CD8-positive, alpha-beta memory T cell (primary cell): ENCODE measurements at regions not wholly inside any gene's neighbourhood (a gene's known extent, or its start where the extent isn't known, plus 50 kb on each side); places are given as distances from the start of the nearest gene placed in this dataset.

ENCODE experiments used
- CTCF ChIA-PET: fragments of 350-600 bp; sonication (Branson Sonifier 250); formaldehyde crosslinking; loops from one replicate; lab custom pipeline; 2021; ENCODE audit warnings: antibody characterized with exemption; lab: Charles Lee
- POLR2A ChIA-PET: fragments of 350-600 bp; sonication (Branson Sonifier 250); formaldehyde crosslinking; loops from one replicate; lab custom pipeline; 2021; ENCODE audit warnings: antibody characterized with exemption; lab: Charles Lee
- DNase-seq, 5 donors: peaks; one replicate each; pipeline versions ENCODE4 v3.0.0 to v3.0.0-alpha.2; 2020 to 2022; ENCODE audit warnings: mixed read lengths in 1 of 5
- H3K27ac ChIP-seq: one replicate; pipeline ENCODE4 v1.7.0; 2013; ENCODE audit warnings: low read depth, mild to moderate bottlenecking, low read length, moderate library complexity
- H3K27me3 ChIP-seq: 2 replicates; pipeline ENCODE4 v1.7.0; 2013; ENCODE audit warnings: low read length, mild to moderate bottlenecking; ENCODE audit not compliant: insufficient read depth, poor library complexity, severe bottlenecking
- H3K36me3 ChIP-seq: 2 replicates; pipeline ENCODE4 v1.7.0; 2013; ENCODE audit warnings: mild to moderate bottlenecking, low read length, moderate library complexity; ENCODE audit not compliant: insufficient read depth
- H3K4me1 ChIP-seq: 2 replicates; pipeline ENCODE4 v1.7.0; 2013; ENCODE audit warnings: mild to moderate bottlenecking, low read length, moderate library complexity; ENCODE audit not compliant: insufficient read depth
- H3K4me3 ChIP-seq: 2 replicates; pipeline ENCODE4 v1.7.0; 2013; ENCODE audit warnings: mild to moderate bottlenecking, low read length
- H3K9me3 ChIP-seq: 2 replicates; pipeline ENCODE4 v1.7.0; 2013; ENCODE audit warnings: mild to moderate bottlenecking, low read length
- H3K27ac Mint-ChIP-seq, 8 donors: one replicate each; pipeline ENCODE4 v1.8.0; 2020 to 2021; ENCODE audit warnings: mixed read lengths in 8 of 8, mild to moderate bottlenecking in 6 of 8, inconsistent platforms in 3 of 8, moderate library complexity in 3 of 8
- H3K27me3 Mint-ChIP-seq, 2 donors: one replicate each; pipeline ENCODE4 v1.8.0; 2020 to 2021; ENCODE audit warnings: mixed read lengths in 2 of 2, mild to moderate bottlenecking in 1 of 2, moderate library complexity in 1 of 2
- H3K36me3 Mint-ChIP-seq, 3 donors: one replicate each; pipeline ENCODE4 v1.8.0; 2020 to 2021; ENCODE audit warnings: mixed read lengths in 3 of 3, inconsistent platforms in 1 of 3, mild to moderate bottlenecking in 1 of 3
- H3K4me1 Mint-ChIP-seq, 3 donors: one replicate each; pipeline ENCODE4 v1.8.0; 2020 to 2021; ENCODE audit warnings: mixed read lengths in 3 of 3, inconsistent platforms in 1 of 3, mild to moderate bottlenecking in 1 of 3
- H3K4me3 Mint-ChIP-seq, 7 donors: one replicate each; pipeline ENCODE4 v1.8.0; 2020 to 2021; ENCODE audit warnings: mixed read lengths in 7 of 7, mild to moderate bottlenecking in 6 of 7, moderate library complexity in 4 of 7, inconsistent platforms in 2 of 7
- H3K9me3 Mint-ChIP-seq, 5 donors: one replicate each; pipeline ENCODE4 v1.8.0; 2020 to 2022; ENCODE audit warnings: mixed read lengths in 5 of 5, mild to moderate bottlenecking in 3 of 5, moderate library complexity in 2 of 5, inconsistent platforms in 1 of 5

DNA sequence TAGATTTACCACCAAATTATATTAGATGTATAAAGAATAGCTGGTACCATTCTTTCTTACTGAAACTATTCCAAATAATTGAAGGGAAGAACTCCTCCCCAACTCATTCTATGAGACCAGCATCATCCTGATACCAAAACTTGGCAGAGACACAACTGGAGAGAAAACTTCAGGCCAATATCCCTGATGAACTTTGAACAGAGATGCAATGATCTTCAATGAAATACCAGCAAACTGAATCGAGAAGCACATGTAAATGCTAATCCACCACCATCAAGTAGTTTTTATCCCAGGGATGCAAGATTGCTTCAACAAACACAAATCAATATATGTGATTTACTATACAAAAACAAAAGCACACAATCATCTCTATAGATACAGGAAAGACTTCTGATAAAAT lies 329.8 kb downstream of the RDH14 start:
- Mint-ChIP-seq H3K4me3 (no peak overlapping the region), H3K9me3 (peaks cover 0 to 6% (median 2%) of the 10 kb centered on the region in 5 donors), H3K27me3 (no peaks in the 10 kb centered on the region), H3K36me3 (no peaks in the 10 kb centered on the region), H3K27ac (no peak overlapping the region), H3K4me1 (no peaks in the 10 kb centered on the region)
- ChIA-PET POLR2A (no interaction called here), CTCF (no interaction called here)
- no peak for DNase-seq
- no peaks in the 10 kb centered on the region for H3K9me3 ChIP-seq
- H3K4me1 ChIP-seq = no peaks in the 10 kb centered on the region
- no peaks in the 10 kb centered on the region for H3K36me3 ChIP-seq
- no peak overlapping the region for H3K4me3 ChIP-seq
- no peak overlapping the region for H3K27ac ChIP-seq
- H3K27me3 ChIP-seq = no peaks in the 10 kb centered on the region

DNA sequence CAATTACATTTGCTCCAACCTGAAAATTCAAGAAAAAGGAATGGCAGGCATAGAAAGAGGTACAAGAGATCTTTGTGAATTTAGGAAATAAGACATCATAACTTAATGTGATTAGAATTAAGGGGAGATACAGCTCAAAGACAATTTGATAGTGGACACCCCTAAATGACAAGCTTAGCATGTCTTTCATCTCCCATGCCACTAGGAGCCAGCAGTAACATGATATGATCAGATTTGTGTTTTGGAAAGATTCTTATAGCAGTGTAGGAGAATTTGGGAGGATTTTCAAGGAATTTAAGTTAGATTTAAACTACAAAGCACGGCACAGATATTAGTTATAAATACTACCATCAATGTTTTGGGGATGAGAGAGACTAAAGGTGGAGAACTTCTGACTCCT lies 340.8 kb downstream of the RDH14 start:
- Mint-ChIP-seq H3K9me3 (peaks cover 0 to 2% (median 0%) of the 10 kb centered on the region in 5 donors), H3K4me1 (no peaks in the 10 kb centered on the region), H3K27ac (no peak overlapping the region), H3K36me3 (no peaks in the 10 kb centered on the region), H3K4me3 (no peak overlapping the region), H3K27me3 (no peaks in the 10 kb centered on the region)
- ChIA-PET POLR2A (no interaction called here), CTCF (no interaction called here)
- Histone ChIP-seq H3K27ac (no peak overlapping the region), H3K4me1 (no peaks in the 10 kb centered on the region), H3K4me3 (no peak overlapping the region), H3K27me3 (no peaks in the 10 kb centered on the region), H3K36me3 (no peaks in the 10 kb centered on the region), H3K9me3 (no peaks in the 10 kb centered on the region)
- no peak for DNase-seq

DNA sequence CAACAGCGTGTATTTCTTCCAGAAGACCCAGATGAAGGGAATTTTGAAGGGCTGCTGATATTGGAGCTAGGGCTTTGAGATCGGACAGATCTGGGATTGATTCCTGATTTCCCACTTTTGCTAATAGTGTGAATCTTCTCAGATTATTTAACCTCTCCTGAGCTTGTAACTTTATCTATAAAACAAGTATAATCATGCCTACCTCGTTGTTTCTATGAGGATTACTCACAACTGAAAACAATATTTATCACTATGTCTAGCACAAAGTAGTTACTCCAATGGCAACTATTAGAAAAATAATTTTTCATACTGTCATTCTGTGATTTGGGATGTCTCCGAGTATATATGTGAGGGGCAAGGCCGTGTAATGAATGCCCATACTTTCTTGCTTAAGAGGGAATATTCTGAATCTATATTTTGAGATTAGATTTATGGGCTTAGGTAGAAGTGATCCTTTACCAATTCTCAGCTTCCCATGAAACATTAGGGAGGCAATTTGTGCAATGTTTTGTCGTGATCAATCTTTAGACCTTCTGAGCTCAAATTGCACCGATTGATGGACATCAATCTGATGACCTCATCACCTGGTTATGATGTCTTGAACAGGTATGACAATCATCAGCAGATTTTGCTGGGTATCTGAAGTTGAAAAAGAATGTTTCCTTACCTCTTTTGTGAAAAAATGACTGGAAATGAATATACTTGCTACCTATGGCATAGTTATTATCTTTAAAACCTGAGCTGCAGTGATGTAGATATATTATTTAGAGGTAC lies 339.9 kb downstream of the KCNS3 start:
- Histone ChIP-seq H3K4me1 (no peaks in the 10 kb centered on the region), H3K36me3 (no peaks in the 10 kb centered on the region), H3K4me3 (no peak overlapping the region), H3K27me3 (no peaks in the 10 kb centered on the region), H3K9me3 (no peaks in the 10 kb centered on the region), H3K27ac (no peak overlapping the region)
- no peak for DNase-seq
- ChIA-PET POLR2A (no interaction called here), CTCF (no interaction called here)
- no peak overlapping the region for H3K4me3 Mint-ChIP-seq
- no peaks in the 10 kb centered on the region for H3K27me3 Mint-ChIP-seq
- H3K27ac Mint-ChIP-seq = no peak overlapping the region
- H3K9me3 Mint-ChIP-seq = no peaks in the 10 kb centered on the region
- no peaks in the 10 kb centered on the region for H3K4me1 Mint-ChIP-seq
- H3K36me3 Mint-ChIP-seq = no peaks in the 10 kb centered on the region

DNA sequence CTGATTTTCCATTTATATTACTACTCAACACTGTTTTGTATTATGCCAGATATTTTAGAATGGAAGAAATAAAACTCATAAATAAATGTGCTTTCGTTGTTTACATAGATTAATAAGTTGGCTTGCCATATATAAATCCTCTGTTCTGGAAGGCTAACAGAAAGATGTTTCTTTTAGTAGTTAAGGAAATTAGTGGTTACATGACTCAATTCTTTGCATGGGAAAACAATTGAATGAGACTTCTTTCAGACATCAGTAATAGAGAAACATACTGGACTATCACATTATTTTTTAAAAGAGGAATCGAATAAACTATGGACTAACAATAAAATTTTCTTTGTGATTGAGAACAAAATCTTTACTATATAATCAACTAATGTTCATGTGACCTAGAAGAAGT lies 336.5 kb downstream of the KCNS3 start:
- DNase-seq = no peak
- Mint-ChIP-seq H3K9me3 (peaks cover 0 to 2% (median 0%) of the 10 kb centered on the region in 5 donors), H3K27me3 (no peaks in the 10 kb centered on the region), H3K27ac (no peak overlapping the region), H3K36me3 (no peaks in the 10 kb centered on the region), H3K4me1 (no peaks in the 10 kb centered on the region), H3K4me3 (no peak overlapping the region)
- Histone ChIP-seq H3K9me3 (no peaks in the 10 kb centered on the region), H3K4me3 (no peak overlapping the region), H3K4me1 (no peaks in the 10 kb centered on the region), H3K27me3 (no peaks in the 10 kb centered on the region), H3K36me3 (no peaks in the 10 kb centered on the region), H3K27ac (no peak overlapping the region)
- ChIA-PET CTCF (interaction anchor here (1.0 kb wide), 1 partner anchor 17 kb away, joined by 3 read pairs; no protein-coding TSS in a partner anchor), POLR2A (no interaction called here)

DNA sequence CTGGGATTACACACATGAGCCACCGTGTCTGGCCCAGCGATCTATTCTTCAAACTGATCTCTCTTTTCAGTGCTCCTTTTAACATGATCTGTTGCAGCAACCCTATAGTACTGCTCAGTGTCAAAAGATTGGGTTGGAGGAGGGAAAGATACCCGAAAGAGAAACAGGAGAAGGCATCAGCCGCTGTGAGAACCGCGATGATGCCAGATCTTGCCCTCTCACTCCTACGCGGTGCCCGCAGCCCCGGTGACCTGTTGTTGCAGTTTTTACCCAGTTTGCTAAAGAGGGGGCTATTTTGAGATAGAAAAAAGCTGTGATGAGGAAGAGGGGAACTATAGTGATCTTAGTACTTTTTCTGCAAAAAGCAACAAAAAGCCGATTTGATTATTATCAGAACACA lies 335.5 kb downstream of the KCNS3 start:
- DNase-seq = no peak
- H3K27ac ChIP-seq = no peak overlapping the region
- H3K36me3 Mint-ChIP-seq = no peaks in the 10 kb centered on the region
- ChIA-PET CTCF (no interaction called here), POLR2A (no interaction called here)
- no peaks in the 10 kb centered on the region for H3K36me3 ChIP-seq
- no peaks in the 10 kb centered on the region for H3K4me1 Mint-ChIP-seq
- H3K4me3 Mint-ChIP-seq = no peak overlapping the region
- H3K27ac Mint-ChIP-seq = no peak overlapping the region
- H3K4me1 ChIP-seq = no peaks in the 10 kb centered on the region
- no peak overlapping the region for H3K4me3 ChIP-seq
- H3K9me3 ChIP-seq = no peaks in the 10 kb centered on the region
- no peaks in the 10 kb centered on the region for H3K27me3 ChIP-seq
- H3K9me3 Mint-ChIP-seq = peaks cover 0 to 2% (median 0%) of the 10 kb centered on the region in 5 donors
- H3K27me3 Mint-ChIP-seq = no peaks in the 10 kb centered on the region

DNA sequence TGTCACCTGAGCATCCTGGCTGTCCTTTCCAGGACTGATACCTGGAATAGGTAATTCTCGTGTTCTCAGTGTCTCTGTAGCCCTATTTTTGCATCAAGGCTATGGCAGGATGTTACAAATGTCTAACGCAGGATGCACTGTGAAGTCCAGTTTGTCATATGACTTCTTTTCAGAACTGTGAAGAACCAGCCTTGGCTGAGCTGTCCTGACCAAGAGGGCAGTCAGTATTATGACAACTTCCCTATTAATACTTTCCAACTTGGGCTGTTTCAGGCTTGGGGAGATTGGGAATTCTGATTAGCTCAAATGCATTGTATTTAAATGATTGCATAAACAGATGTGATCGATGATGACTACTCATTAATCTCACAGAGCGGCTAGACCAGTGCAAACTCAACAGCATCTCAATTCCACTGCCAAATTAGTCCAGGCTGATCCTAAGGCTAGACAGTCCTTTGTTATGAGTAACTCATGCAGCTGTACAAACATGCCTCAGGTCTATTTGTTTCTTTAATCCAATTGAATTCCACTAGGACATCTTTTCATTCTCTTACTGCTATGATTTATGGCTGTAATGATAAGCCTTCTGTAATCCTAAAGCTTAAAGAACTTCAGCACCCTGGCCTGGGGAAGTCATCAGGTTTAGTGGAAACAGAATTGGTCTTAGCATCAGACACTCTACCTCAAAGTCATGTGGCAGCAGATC lies 331.6 kb downstream of the KCNS3 start:
- no peaks in the 10 kb centered on the region for H3K4me1 Mint-ChIP-seq
- Histone ChIP-seq H3K27ac (no peak overlapping the region), H3K36me3 (no peaks in the 10 kb centered on the region), H3K9me3 (no peaks in the 10 kb centered on the region), H3K4me1 (no peaks in the 10 kb centered on the region), H3K4me3 (no peak overlapping the region), H3K27me3 (no peaks in the 10 kb centered on the region)
- no peaks in the 10 kb centered on the region for H3K36me3 Mint-ChIP-seq
- peaks cover 0 to 2% (median 0%) of the 10 kb centered on the region in 5 donors for H3K9me3 Mint-ChIP-seq
- ChIA-PET CTCF (no interaction called here), POLR2A (no interaction called here)
- no peaks in the 10 kb centered on the region for H3K27me3 Mint-ChIP-seq
- H3K4me3 Mint-ChIP-seq = no peak overlapping the region
- no peak overlapping the region for H3K27ac Mint-ChIP-seq
- DNase-seq = no peak

DNA sequence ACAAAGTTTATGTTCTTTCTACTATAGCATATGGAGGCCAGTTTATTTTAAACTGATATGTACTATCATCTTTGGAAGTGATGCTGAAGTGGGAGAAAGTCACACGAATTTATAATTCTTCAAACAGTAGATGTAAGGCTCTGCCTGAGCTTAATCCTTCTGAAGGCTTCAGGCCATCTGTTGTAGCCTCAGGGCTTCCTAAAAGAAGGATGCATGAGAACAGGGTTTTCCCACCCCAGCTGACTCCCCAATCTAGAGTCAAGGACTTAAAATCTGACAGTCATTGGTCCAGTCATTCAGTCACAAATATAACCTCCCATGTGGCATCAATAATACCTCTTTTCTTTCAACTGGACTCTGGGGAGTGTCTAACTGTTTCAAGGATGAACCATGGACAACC lies 330.5 kb downstream of the KCNS3 start:
- H3K27ac Mint-ChIP-seq = no peak overlapping the region
- no peaks in the 10 kb centered on the region for H3K27me3 Mint-ChIP-seq
- Histone ChIP-seq H3K27me3 (no peaks in the 10 kb centered on the region), H3K4me1 (no peaks in the 10 kb centered on the region), H3K4me3 (no peak overlapping the region), H3K36me3 (no peaks in the 10 kb centered on the region), H3K9me3 (no peaks in the 10 kb centered on the region), H3K27ac (no peak overlapping the region)
- H3K4me3 Mint-ChIP-seq = no peak overlapping the region
- H3K9me3 Mint-ChIP-seq = peaks cover 0 to 5% (median 2%) of the 10 kb centered on the region in 5 donors
- ChIA-PET CTCF (no interaction called here), POLR2A (no interaction called here)
- H3K36me3 Mint-ChIP-seq = no peaks in the 10 kb centered on the region
- no peak for DNase-seq
- no peaks in the 10 kb centered on the region for H3K4me1 Mint-ChIP-seq

DNA sequence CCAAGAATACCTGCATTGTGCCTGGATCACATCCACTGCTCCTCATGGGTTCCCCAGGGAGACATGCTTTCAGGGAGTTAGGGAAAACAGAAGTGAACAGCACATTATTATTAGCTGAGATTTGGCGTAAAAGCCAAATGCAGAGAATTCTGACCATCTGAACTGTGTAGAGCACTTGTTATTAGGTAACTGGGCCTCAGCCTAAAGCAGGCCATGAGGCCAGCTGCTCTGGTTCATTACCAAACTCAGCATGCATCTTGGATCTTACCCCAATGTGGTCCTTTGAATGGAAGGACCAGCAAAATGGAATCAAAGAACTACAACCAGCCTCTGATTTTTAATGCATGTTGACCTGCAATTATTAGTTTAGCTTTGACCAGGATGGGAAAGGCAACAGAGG lies 322.3 kb downstream of the KCNS3 start:
- no peak for DNase-seq
- Mint-ChIP-seq H3K4me1 (no peaks in the 10 kb centered on the region), H3K27me3 (no peaks in the 10 kb centered on the region), H3K27ac (no peak overlapping the region), H3K4me3 (no peak overlapping the region), H3K36me3 (no peaks in the 10 kb centered on the region), H3K9me3 (peaks cover 0 to 6% (median 4%) of the 10 kb centered on the region in 5 donors)
- Histone ChIP-seq H3K4me1 (no peaks in the 10 kb centered on the region), H3K4me3 (no peak overlapping the region), H3K27me3 (no peaks in the 10 kb centered on the region), H3K36me3 (no peaks in the 10 kb centered on the region), H3K9me3 (no peaks in the 10 kb centered on the region), H3K27ac (no peak overlapping the region)
- POLR2A ChIA-PET = no interaction called here
- CTCF ChIA-PET = no interaction called here
